GM18909 (cell line): ENCODE measurements at regions not wholly inside any gene's neighbourhood (a gene's known extent, or its start where the extent isn't known, plus 50 kb on each side); places are given as distances from the start of the nearest gene placed in this dataset.

Experiments used
- ATAC-seq: cut with Tn5 transposase; IDR thresholded peaks from one replicate; pipeline ENCODE4 v1.9.1; 2021; ENCODE audit warnings: mild to moderate bottlenecking; ENCODE audit not compliant: unreplicated experiment, poor library complexity

DNA sequence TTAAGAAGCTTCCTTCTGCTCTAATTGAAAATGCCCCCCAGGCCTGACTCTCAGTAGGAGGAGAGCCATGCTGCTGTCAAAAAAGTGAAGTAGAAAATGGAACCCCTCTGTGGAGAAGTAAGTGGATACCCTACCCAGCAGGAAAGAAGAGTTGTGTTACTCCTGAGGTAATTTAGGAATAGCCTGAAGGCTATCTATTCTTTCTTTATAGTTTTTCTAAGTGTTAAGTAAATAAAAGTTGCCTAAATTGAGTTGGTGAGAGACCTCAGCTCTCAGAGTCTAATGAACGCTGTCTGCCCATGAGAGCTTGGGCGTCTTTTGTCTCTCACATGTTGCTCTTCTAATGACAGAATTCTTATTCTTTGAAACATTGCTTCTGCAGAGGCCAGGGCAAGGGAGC is 116.2 kb downstream of the NSUN3 start:
- no peak for ATAC-seq

- no peak for ATAC-seq
Measured at GRCh38 chr3:94183551-94183950, 120.7 kb downstream of the NSUN3 start.

GRCh38 chr3:94184781-94185180 is 121.9 kb downstream of the NSUN3 start:
- no peak for ATAC-seq

- no peak for ATAC-seq
Measured at GRCh38 chr3:94185753-94186152, 122.9 kb downstream of the NSUN3 start.

GRCh38 chr3:94187697-94188096 is 124.8 kb downstream of the NSUN3 start:
- no peak for ATAC-seq

DNA sequence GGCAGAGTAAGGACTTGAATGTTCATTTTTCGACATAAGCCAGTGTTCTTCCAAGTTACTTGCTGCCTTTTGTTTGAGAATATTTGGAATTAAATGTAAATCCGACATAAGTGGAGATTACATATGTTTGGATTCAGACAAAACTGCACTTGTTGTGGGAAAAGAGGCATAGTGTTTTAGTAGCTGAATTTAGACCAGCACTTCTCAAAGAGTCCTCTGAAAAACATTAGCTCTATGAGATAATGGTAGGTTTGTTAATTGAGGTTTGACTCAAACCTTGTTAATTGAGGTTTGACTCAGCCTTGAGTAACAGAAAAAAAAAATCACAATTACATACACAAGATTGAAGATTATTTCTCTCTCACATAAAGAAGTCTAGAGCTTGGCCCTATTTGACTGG is 132.5 kb downstream of the NSUN3 start:
- ATAC-seq: no peak

- ATAC-seq: no peak
Measured at GRCh38 chr3:94206291-94206690, 143.4 kb downstream of the NSUN3 start.

- ATAC-seq: no peak
Measured at GRCh38 chr3:94210256-94210655, 147.4 kb downstream of the NSUN3 start.

DNA sequence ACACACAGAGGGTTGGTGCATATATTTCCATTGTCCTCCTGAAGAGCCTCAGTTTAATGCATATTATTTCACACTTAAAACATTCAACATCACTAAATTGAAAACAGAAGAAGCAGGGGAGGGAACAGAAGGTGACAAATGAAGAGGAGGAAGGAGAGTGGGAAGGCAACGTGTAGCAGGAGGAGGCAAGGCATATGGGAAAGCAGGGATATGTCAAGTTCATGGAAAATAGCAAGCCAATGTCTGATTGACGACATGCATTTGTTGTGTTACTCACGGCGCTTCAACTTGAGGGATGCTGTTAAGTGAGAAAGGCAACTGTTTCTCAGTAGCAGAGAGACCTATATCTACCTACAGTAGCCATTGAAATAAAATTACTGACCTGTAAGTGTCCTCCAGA is 154.5 kb downstream of the NSUN3 start:
- no peak for ATAC-seq

DNA sequence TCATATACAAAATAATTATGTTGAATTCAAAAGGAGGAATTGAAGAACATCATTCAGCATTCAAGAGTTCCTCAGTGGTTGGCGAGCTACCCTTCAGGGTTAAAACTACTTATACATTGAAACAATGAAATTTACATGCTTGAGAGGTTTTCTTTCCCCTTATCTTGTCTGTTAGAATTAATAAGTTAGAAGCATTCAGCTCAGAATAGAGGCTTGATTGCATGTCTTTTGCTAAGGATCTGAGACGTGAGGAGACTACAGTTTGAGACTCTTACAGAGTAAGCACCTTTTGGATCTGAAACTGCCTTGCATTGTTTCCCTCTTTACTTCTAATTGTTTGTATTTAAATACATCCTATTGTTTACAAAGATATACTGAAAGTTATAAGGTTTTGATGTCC is 157.6 kb downstream of the NSUN3 start:
- no peak for ATAC-seq

GRCh38 chr3:94221829-94222228 is 159.0 kb downstream of the NSUN3 start:
- no peak for ATAC-seq

DNA sequence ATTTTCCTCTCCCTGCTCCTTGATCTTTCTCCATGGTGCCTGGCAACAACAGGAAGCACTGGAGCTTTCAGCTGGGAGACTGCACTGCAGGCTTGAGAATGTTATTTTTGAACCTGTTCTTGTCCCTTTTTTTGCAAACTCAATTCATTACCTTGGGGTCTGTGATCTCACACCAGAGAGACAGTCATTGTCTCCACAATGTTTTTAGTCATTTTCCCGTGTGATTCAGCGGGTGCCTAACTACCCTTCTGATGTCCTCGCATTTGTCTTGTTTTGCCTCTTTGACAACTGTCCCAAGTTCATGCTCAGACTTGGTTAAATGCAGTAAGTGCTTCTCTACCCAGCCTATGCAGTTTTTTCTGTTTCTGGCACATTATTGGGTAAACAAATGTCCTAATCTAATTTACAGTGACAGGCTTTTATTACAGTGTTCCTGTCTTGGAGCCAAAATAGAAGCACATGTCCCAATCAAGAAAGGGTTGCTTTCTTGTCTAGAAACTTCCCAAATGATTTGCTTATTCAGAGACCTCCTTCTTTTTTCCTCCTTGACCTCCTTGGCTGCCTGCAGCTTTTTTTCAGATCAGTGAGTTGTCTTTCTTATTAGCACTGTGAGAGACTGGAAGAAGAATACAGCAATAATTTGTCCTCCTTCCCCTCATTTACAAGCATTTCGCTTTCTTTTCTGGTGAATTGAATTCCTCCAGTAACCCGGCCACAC is 162.4 kb downstream of the NSUN3 start:
- ATAC-seq: no peak

DNA sequence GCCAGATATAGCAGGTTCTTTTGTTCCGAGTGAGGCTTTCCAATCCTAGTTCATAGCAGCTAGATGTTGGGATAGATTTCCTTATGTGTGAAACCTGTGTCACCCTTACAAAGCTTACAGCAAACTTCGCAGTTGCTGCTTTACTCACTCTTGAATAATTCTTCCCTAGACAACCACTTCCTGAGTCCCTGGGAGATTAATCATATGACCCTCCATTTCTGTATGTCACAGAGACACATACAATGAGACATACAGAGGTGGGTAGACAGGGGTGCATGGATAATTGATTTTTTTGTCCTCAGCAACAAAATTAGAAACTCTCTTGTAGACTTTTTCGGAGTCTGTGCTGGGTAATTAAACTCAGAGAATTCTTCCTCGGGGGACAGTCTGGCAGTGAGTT is 163.2 kb downstream of the NSUN3 start:
- ATAC-seq: no peak

DNA sequence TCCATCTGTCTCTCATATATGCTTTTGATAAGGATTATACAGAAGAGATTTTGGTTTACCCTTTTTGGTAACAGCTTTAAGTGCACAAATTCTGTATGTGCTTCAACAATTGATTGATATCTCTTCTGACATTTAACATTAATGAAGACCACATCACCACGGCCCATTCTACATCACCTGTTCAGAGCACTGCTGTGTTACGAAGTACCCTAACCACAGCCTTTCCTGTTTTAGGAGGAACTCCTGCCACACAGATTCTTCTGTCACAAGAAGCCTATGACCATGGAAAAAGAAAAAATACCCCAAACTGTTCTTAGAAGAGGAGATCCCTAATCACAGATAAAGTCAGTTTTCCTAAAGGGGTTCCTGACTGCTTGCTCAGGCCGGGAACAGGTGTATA is 170.1 kb downstream of the NSUN3 start:
- no peak for ATAC-seq

DNA sequence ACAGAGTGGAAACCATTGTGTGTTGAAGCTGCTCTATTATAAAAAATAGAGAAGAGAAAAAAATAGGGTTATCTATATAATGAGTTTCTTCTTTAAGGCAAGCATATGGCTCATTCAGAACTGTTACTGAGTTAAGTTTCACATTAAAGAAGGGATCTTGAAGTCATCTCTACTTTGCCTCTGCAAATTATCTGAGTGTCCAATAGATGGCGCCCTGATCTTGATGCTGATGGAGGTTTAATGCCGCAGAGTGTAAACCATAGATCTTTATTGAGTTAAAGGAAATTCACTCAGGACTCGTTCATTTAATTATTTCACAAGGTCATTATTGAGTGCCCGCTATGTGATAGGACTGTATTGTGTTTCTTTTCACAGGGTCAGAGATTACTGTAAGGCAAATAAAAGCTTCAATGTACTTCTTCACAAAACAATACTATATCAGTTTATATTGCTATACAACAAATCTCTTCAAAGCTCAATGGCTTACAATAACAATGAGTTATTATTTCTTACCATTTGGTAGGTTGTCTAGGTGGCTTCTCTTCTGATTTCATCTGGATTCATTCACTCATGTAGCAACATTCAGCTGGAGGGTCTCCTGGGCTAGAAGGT is 171.4 kb downstream of the NSUN3 start:
- peak; percentile 76 for ATAC-seq

DNA sequence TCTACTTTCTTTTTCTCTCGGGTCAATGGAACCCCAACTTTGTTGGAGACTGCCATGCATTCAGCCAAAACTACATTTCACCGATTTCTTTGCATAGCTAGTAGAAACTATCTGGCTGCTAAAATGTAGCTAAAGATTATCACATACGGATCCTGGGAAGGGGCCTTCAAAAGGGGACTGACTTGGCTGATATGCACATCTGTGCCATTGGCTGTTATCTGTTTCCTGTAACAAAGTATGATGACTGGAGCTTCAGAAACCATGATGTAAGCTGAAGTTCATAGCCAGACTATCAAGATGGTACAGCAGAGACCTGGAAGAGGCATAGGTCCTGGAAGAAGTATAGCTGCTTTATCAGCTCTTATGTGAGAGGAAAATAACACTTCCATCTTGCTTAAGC is 179.1 kb downstream of the NSUN3 start:
- ATAC-seq: no peak

GRCh38 chr3:94246171-94246570 is 183.3 kb downstream of the NSUN3 start:
- no peak for ATAC-seq

GRCh38 chr3:94248042-94248441 is 185.2 kb downstream of the NSUN3 start:
- ATAC-seq: no peak

GRCh38 chr3:94249491-94250079 is 186.7 kb downstream of the NSUN3 start:
- ATAC-seq: peak; percentile 95

DNA sequence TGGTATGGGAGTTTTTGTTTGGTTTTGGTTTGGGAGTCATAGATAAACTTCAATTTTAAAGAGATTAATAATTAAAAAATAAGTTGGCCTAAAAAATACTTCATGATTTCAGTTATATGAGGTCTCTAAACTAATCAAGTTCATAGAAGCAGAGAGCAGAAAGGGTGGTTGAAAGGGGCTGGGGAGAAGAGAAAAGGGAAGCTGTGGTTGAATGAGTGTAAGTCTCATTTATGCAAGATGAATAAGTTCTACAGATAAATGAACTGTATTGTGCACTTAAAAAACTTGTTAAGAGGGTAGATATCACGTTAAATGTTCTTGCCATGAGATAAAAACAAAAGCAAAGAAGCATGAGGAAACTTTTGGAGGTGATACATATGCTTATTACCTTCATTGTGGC is 188.7 kb downstream of the NSUN3 start:
- no peak for ATAC-seq

DNA sequence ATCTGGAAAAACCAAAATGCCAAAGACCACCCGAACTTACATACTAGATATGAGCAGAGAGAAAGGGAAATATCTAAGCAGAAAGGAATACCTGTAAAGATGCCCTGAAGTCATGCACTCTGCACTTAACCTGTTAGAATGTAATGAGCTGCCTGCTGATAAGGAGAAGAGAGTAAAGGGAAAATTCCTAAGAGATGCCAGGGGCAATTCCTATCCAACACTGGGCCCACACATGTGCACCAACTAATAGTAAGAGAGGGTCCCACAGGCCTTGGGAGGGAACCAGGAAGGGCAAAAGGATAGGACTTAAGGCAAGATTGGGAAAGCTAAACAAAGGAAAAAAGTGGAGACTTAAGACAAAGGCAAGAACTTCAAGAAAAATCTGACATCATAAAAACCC is 189.5 kb downstream of the NSUN3 start:
- no peak for ATAC-seq
